GM23338 (cell line): ENCODE measurements at regions not wholly inside any gene's neighbourhood (a gene's known extent, or its start where the extent isn't known, plus 50 kb on each side); places are given as distances from the start of the nearest gene placed in this dataset.

Source experiments
- ATAC-seq: fragments of 200-7000 bp; cut with Tn5 transposase; 3 replicates; pipeline ENCODE4 v1.9.1; 2020
- DNase-seq: peaks from one replicate; pipeline ENCODE4 v3.0.0-alpha.2; 2015; ENCODE audit warnings: low spot score
- H2AFZ ChIP-seq: fragments of 200-600 bp; sonication (generic); 2 replicates; pipeline ENCODE4 v1.8.0; 2016; ENCODE audit warnings: antibody characterized with exemption, mild to moderate bottlenecking, moderate library complexity
- H3F3A ChIP-seq: fragments of 200-600 bp; sonication (generic); replicated peaks from 2 replicates; pipeline ENCODE4 v1.8.0; 2017; ENCODE audit warnings: antibody characterized with exemption, mixed run types, low read depth
- H3K27ac ChIP-seq: fragments of 200-600 bp; sonication (generic); 2 replicates; pipeline ENCODE4 v1.6.1; 2016; ENCODE audit warnings: low read depth
- H3K27me3 ChIP-seq: fragments of 200-600 bp; sonication (generic); 2 replicates; pipeline ENCODE4 v1.8.0; 2016; ENCODE audit warnings: mild to moderate bottlenecking, mixed run types, moderate library complexity; ENCODE audit not compliant: insufficient read depth
- H3K36me3 ChIP-seq: fragments of 200-600 bp; sonication (generic); 2 replicates; pipeline ENCODE4 v1.8.0; 2016; ENCODE audit warnings: mild to moderate bottlenecking; ENCODE audit not compliant: insufficient read depth
- H3K4me1 ChIP-seq: fragments of 200-600 bp; sonication (generic); 2 replicates; pipeline ENCODE4 v1.8.0; 2016; ENCODE audit warnings: mild to moderate bottlenecking, moderate library complexity; ENCODE audit not compliant: insufficient read depth
- H3K4me2 ChIP-seq: fragments of 200-600 bp; sonication (generic); 2 replicates; pipeline ENCODE4 v1.7.1; 2017; ENCODE audit warnings: mixed run types
- H3K4me3 ChIP-seq: fragments of 200-600 bp; sonication (generic); 2 replicates; pipeline ENCODE4 v1.6.1; 2016; ENCODE audit warnings: mixed run types
- H3K79me2 ChIP-seq: fragments of 200-600 bp; sonication (generic); replicated peaks from 2 replicates; pipeline ENCODE4 v1.8.0; 2017; ENCODE audit warnings: mild to moderate bottlenecking; ENCODE audit not compliant: insufficient read depth
- H3K9me2 ChIP-seq: fragments of 200-600 bp; sonication (generic); 2 replicates; pipeline ENCODE4 v1.8.0; 2017; ENCODE audit not compliant: insufficient read depth
- H4K20me1 ChIP-seq: fragments of 200-600 bp; sonication (generic); replicated peaks from 2 replicates; pipeline ENCODE4 v1.8.0; 2017; ENCODE audit warnings: mild to moderate bottlenecking; ENCODE audit not compliant: insufficient read depth
- H3K27ac Mint-ChIP-seq: 2 replicates; pipeline ENCODE4 v1.8.0; 2020; ENCODE audit warnings: inconsistent platforms, mild to moderate bottlenecking, moderate library complexity, mixed read lengths
- H3K27me3 Mint-ChIP-seq: 3 replicates; pipeline ENCODE4 v1.8.0; 2022; ENCODE audit warnings: low read depth, mild to moderate bottlenecking, moderate library complexity, mixed read lengths, inconsistent platforms; ENCODE audit not compliant: insufficient read depth, poor library complexity
- H3K36me3 Mint-ChIP-seq: 3 replicates; pipeline ENCODE4 v1.8.0; 2021; ENCODE audit warnings: low read depth, mild to moderate bottlenecking, inconsistent platforms, moderate library complexity, mixed read lengths
- H3K4me1 Mint-ChIP-seq: 3 replicates; pipeline ENCODE4 v1.8.0; 2020; ENCODE audit warnings: mild to moderate bottlenecking, inconsistent platforms, mixed read lengths
- H3K4me3 Mint-ChIP-seq: 3 replicates; pipeline ENCODE4 v1.8.0; 2021; ENCODE audit warnings: moderate library complexity, mild to moderate bottlenecking, inconsistent platforms, mixed read lengths
- H3K9me3 Mint-ChIP-seq: 3 replicates; pipeline ENCODE4 v1.8.0; 2020; ENCODE audit warnings: moderate library complexity, mild to moderate bottlenecking, inconsistent platforms, mixed read lengths
- CREB1 ChIP-seq: fragments of 250-450 bp; sonication (Bioruptor Pico); IDR thresholded peaks from 2 replicates; pipeline ENCODE4 v1.5.0; 2020; ENCODE audit warnings: low read depth, mild to moderate bottlenecking, moderate library complexity
- EZH2 ChIP-seq: fragments of 200-600 bp; sonication (generic); IDR thresholded peaks from one replicate; pipeline ENCODE4 v1.8.0; 2017; ENCODE audit warnings: antibody characterized with exemption, mild to moderate bottlenecking, low read depth; ENCODE audit not compliant: unreplicated experiment
- EZH2phosphoT487 ChIP-seq: fragments of 200-600 bp; sonication (generic); IDR thresholded peaks from one replicate; pipeline ENCODE4 v1.8.1; 2018; ENCODE audit warnings: antibody characterized with exemption; ENCODE audit not compliant: unreplicated experiment
- JUNB ChIP-seq: IDR thresholded peaks from one replicate; pipeline ENCODE4 v1.6.1; 2016; ENCODE audit warnings: antibody characterized with exemption; ENCODE audit not compliant: unreplicated experiment
- NANOG ChIP-seq: IDR thresholded peaks from 2 replicates; pipeline ENCODE4 v1.6.1; 2016; ENCODE audit warnings: antibody characterized with exemption, borderline replicate concordance
- POLR2AphosphoS5 ChIP-seq: IDR thresholded peaks from 2 replicates; pipeline ENCODE4 v1.6.1; 2016; ENCODE audit warnings: antibody characterized with exemption, low read depth
- STAT1 ChIP-seq: IDR thresholded peaks from one replicate; pipeline ENCODE4 v1.6.1; 2016; ENCODE audit warnings: antibody characterized with exemption; ENCODE audit not compliant: unreplicated experiment
- ZNF114 ChIP-seq: fragments of 250-450 bp; sonication (Bioruptor Pico); IDR thresholded peaks from 2 replicates; pipeline ENCODE4 v1.5.0; 2020; ENCODE audit warnings: mild to moderate bottlenecking, moderate library complexity
- TF ChIP-seq, protein P1 (sequence below), 2 experiments: fragments of 200-600 bp in 1 of 2; sonication (generic) in 1 of 2; conservative IDR thresholded peaks; 2 replicates each; pipeline versions ENCODE4 v1.5.1 to v1.6.1; 2016 to 2017; ENCODE audit warnings: antibody characterized with exemption in 2 of 2, low read depth in 2 of 2, mild to moderate bottlenecking in 2 of 2, moderate library complexity in 1 of 2
- TF ChIP-seq, protein P2 (sequence below): IDR thresholded peaks from one replicate; pipeline ENCODE4 v1.6.1; 2018; ENCODE audit warnings: antibody characterized with exemption; ENCODE audit not compliant: unreplicated experiment
- TF ChIP-seq, protein P3 (sequence below): IDR thresholded peaks from 2 replicates; pipeline ENCODE4 v1.6.1; 2016; ENCODE audit warnings: antibody characterized with exemption

DNA sequence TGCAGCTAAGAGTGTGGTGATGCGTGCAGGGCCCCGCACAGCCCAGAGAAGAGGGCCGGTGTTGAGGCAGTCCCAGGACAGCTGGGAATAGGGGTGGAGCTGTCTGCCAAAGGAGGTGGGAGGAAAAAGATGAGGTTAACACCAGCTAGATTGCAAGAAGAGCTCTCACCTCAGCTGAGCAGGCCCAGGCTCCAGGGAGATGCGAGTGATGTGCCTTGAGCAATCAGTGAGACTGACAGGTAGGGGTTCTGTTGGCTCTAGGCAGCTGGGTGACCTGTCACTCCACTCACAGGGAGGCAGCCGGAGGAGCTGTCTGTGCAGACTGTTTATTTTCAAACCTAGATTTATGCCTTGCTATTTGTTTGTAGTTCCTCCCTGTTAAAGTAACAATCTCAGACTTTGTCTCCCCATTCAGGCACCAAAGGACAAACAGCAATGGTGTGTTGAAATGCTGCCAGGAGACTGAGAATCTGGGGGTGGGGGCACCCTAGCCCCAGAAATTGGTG, 205.1 kb upstream of the CXCL12 start (continued):
- TF ChIP-seq, protein P1, sequence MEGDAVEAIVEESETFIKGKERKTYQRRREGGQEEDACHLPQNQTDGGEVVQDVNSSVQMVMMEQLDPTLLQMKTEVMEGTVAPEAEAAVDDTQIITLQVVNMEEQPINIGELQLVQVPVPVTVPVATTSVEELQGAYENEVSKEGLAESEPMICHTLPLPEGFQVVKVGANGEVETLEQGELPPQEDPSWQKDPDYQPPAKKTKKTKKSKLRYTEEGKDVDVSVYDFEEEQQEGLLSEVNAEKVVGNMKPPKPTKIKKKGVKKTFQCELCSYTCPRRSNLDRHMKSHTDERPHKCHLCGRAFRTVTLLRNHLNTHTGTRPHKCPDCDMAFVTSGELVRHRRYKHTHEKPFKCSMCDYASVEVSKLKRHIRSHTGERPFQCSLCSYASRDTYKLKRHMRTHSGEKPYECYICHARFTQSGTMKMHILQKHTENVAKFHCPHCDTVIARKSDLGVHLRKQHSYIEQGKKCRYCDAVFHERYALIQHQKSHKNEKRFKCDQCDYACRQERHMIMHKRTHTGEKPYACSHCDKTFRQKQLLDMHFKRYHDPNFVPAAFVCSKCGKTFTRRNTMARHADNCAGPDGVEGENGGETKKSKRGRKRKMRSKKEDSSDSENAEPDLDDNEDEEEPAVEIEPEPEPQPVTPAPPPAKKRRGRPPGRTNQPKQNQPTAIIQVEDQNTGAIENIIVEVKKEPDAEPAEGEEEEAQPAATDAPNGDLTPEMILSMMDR (conservative IDR thresholded peaks at IDR 0.05; ENCODE audit: low read depth in 2 of 2), result no peak
- TF ChIP-seq ZNF114 (CRISPR knock-in tag), result no peak
- no peak for TF ChIP-seq STAT1
- TF ChIP-seq, protein P2, sequence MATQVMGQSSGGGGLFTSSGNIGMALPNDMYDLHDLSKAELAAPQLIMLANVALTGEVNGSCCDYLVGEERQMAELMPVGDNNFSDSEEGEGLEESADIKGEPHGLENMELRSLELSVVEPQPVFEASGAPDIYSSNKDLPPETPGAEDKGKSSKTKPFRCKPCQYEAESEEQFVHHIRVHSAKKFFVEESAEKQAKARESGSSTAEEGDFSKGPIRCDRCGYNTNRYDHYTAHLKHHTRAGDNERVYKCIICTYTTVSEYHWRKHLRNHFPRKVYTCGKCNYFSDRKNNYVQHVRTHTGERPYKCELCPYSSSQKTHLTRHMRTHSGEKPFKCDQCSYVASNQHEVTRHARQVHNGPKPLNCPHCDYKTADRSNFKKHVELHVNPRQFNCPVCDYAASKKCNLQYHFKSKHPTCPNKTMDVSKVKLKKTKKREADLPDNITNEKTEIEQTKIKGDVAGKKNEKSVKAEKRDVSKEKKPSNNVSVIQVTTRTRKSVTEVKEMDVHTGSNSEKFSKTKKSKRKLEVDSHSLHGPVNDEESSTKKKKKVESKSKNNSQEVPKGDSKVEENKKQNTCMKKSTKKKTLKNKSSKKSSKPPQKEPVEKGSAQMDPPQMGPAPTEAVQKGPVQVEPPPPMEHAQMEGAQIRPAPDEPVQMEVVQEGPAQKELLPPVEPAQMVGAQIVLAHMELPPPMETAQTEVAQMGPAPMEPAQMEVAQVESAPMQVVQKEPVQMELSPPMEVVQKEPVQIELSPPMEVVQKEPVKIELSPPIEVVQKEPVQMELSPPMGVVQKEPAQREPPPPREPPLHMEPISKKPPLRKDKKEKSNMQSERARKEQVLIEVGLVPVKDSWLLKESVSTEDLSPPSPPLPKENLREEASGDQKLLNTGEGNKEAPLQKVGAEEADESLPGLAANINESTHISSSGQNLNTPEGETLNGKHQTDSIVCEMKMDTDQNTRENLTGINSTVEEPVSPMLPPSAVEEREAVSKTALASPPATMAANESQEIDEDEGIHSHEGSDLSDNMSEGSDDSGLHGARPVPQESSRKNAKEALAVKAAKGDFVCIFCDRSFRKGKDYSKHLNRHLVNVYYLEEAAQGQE, result no peak
- no peak for TF ChIP-seq CREB1 (CRISPR knock-in tag)

DNA sequence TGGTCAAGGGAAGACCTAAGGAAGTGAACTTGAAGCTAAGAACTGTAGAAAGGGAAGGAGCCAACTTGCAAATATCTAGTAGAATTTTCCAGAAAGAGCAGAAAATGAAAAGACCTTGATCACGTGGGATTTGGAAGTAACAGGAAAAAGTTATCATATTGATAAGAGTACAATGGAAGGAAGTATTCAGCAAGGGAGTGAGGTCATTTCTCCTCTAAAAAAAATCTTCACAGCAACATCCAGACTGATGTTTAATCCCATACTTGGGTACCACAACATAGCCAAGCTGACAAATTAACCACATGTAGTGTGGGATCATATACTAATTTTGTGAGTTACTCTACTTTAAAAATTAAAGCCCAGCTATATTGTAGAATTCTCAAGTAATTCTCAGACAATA, 207.0 kb upstream of the CXCL12 start:
- peaks cover 8% of the 10 kb centered on the region; the same call in 1 of the 2 replicates for H3K9me2 ChIP-seq
- H3K79me2 ChIP-seq, result no peaks in the 10 kb centered on the region
- no peak overlapping the region for H3K4me3 ChIP-seq
- ATAC-seq (no peak), DNase-seq (no peak)
- Mint-ChIP-seq H3K36me3 (no peaks in the 10 kb centered on the region), H3K4me3 (no peak overlapping the region), H3K4me1 (no peaks in the 10 kb centered on the region), H3K9me3 (no peaks in the 10 kb centered on the region), H3K27me3 (peaks cover 2% of the 10 kb centered on the region), H3K27ac (no peak overlapping the region)
- no peak overlapping the region for H3K27ac ChIP-seq
- H3K4me1 ChIP-seq, result no peaks in the 10 kb centered on the region
- H3K36me3 ChIP-seq, result no peaks in the 10 kb centered on the region
- no peak overlapping the region for H3K4me2 ChIP-seq
- H2AFZ ChIP-seq, result no peak overlapping the region
- no peaks in the 10 kb centered on the region for H3F3A ChIP-seq
- no peaks in the 10 kb centered on the region for H4K20me1 ChIP-seq
- no peaks in the 10 kb centered on the region for H3K27me3 ChIP-seq
- TF ChIP-seq, protein P2, result no peak
- TF ChIP-seq POLR2AphosphoS5, result no peak
- TF ChIP-seq, protein P1 (conservative IDR thresholded peaks at IDR 0.05; ENCODE audit: low read depth in 2 of 2), result no peak
- TF ChIP-seq ZNF114 (CRISPR knock-in tag), result no peak
- TF ChIP-seq, protein P3, sequence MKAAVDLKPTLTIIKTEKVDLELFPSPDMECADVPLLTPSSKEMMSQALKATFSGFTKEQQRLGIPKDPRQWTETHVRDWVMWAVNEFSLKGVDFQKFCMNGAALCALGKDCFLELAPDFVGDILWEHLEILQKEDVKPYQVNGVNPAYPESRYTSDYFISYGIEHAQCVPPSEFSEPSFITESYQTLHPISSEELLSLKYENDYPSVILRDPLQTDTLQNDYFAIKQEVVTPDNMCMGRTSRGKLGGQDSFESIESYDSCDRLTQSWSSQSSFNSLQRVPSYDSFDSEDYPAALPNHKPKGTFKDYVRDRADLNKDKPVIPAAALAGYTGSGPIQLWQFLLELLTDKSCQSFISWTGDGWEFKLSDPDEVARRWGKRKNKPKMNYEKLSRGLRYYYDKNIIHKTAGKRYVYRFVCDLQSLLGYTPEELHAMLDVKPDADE, result no peak
- no peak for TF ChIP-seq JUNB
- TF ChIP-seq CREB1 (CRISPR knock-in tag), result no peak
- no peak for TF ChIP-seq STAT1
- no peak for TF ChIP-seq NANOG
- no peak for TF ChIP-seq EZH2
- no peak for TF ChIP-seq EZH2phosphoT487
